PC-3 (cell line): ENCODE measurements at regions not wholly inside any gene's neighbourhood (a gene's known extent, or its start where the extent isn't known, plus 50 kb on each side); places are given as distances from the start of the nearest gene placed in this dataset.

ENCODE experiments used
- ATAC-seq: fragments of 200-7000 bp; cut with Tn5 transposase; 2 replicates; pipeline ENCODE4 v1.9.1; 2020; ENCODE audit warnings: mild to moderate bottlenecking, moderate library complexity
- BruUV-seq: library from RNA; stranded (reverse); fragments of 400-500 nt; replicated peaks from 2 replicates; lab custom pipeline; 2021; lab: Mats Ljungman, UMichigan
- CTCF ChIA-PET: fragments of 300-600 bp; sonication (Branson Sonifier 250); formaldehyde crosslinking; loops from one replicate; lab custom pipeline; 2022; ENCODE audit warnings: antibody characterized with exemption; lab: Charles Lee
- POLR2A ChIA-PET: fragments of 300-600 bp; sonication (Branson Sonifier 250); formaldehyde crosslinking; loops from one replicate; lab custom pipeline; 2022; ENCODE audit warnings: antibody characterized with exemption; ENCODE audit not compliant: unreplicated experiment; lab: Charles Lee
- DNase-seq: peaks from one replicate; pipeline ENCODE4 v3.0.0-alpha.2; 2015
- H2AFZ ChIP-seq: fragments of 300-600 bp; sonication (generic); 2 replicates; pipeline ENCODE4 v1.6.0; 2016; ENCODE audit warnings: antibody characterized with exemption, low read length
- H3F3A ChIP-seq: fragments of 300-600 bp; sonication (generic); one replicate; pipeline ENCODE4 v1.6.0; 2017; ENCODE audit warnings: antibody characterized with exemption, low read length, control low read depth, mild to moderate bottlenecking; ENCODE audit not compliant: unreplicated experiment
- H3K27ac ChIP-seq: fragments of 300-600 bp; sonication (generic); 2 replicates; pipeline ENCODE4 v1.5.1; 2016; ENCODE audit warnings: mild to moderate bottlenecking, low read length
- H3K27me3 ChIP-seq: fragments of 300-600 bp; sonication (generic); 2 replicates; pipeline ENCODE4 v1.6.1; 2016; ENCODE audit warnings: low read length, mixed read lengths
- H3K36me3 ChIP-seq: fragments of 300-600 bp; sonication (generic); 2 replicates; pipeline ENCODE4 v1.6.1; 2016; ENCODE audit warnings: low read depth, mixed run types, low read length, mixed read lengths
- H3K4me1 ChIP-seq: fragments of 300-600 bp; sonication (generic); 2 replicates; pipeline ENCODE4 v1.5.1; 2016; ENCODE audit warnings: low read length; ENCODE audit not compliant: insufficient read depth
- H3K4me2 ChIP-seq: fragments of 300-600 bp; sonication (generic); 2 replicates; pipeline ENCODE4 v1.6.0; 2016; ENCODE audit warnings: low read length
- H3K4me3 ChIP-seq: fragments of 300-600 bp; sonication (generic); 2 replicates; pipeline ENCODE4 v1.5.1; 2016; ENCODE audit warnings: mild to moderate bottlenecking, low read length, mixed read lengths
- H3K79me2 ChIP-seq: fragments of 300-600 bp; sonication (generic); 2 replicates; pipeline ENCODE4 v1.6.1; 2017; ENCODE audit warnings: low read length, mixed read lengths
- H3K9ac ChIP-seq: fragments of 300-600 bp; sonication (generic); 2 replicates; pipeline ENCODE4 v1.6.0; 2016; ENCODE audit warnings: mild to moderate bottlenecking, low read length
- H3K9me2 ChIP-seq: fragments of 300-600 bp; sonication (generic); replicated peaks from 2 replicates; pipeline ENCODE4 v1.6.1; 2016; ENCODE audit warnings: mixed run types, low read length, mixed read lengths
- H3K9me3 ChIP-seq: fragments of 300-600 bp; sonication (generic); 2 replicates; pipeline ENCODE4 v1.6.1; 2016; ENCODE audit warnings: low read length, mixed read lengths
- H4K20me1 ChIP-seq: fragments of 300-600 bp; sonication (generic); 2 replicates; pipeline ENCODE4 v1.6.1; 2016; ENCODE audit warnings: low read length, mixed read lengths
- CTCF ChIP-seq: fragments of 300-600 bp; sonication (generic); conservative IDR thresholded peaks from 2 replicates; pipeline ENCODE4 v1.5.1; 2017; ENCODE audit warnings: antibody characterized with exemption, low read depth, mild to moderate bottlenecking, low read length
- EZH2 ChIP-seq: fragments of 300-600 bp; sonication (generic); IDR thresholded peaks from one replicate; pipeline ENCODE4 v1.6.1; 2017; ENCODE audit warnings: antibody characterized with exemption, mild to moderate bottlenecking, low read length; ENCODE audit not compliant: unreplicated experiment
- EZH2phosphoT487 ChIP-seq: fragments of 300-600 bp; sonication (generic); IDR thresholded peaks from 2 replicates; pipeline ENCODE4 v1.6.1; 2018; ENCODE audit warnings: mild to moderate bottlenecking, antibody characterized with exemption, low read length, borderline replicate concordance
- intact Hi-C: fragments of 100-400 bp; cut with micrococcal nuclease; formaldehyde crosslinking; loops from 2 replicates; pipeline ENCODE4 v1.9.0; 2023

GRCh38 chr20:51899674-51900073 lies 97.4 kb upstream of the SALL4 start:
- H3K27me3 ChIP-seq, result no peaks in the 10 kb centered on the region
- H3K4me1 ChIP-seq, result peaks cover 6% of the 10 kb centered on the region; the same call in 1 of the 2 replicates
- H3F3A ChIP-seq, result no peaks in the 10 kb centered on the region
- no peak overlapping the region for H2AFZ ChIP-seq
- CTCF ChIA-PET, result no interaction called here
- H3K36me3 ChIP-seq, result no peaks in the 10 kb centered on the region
- intact Hi-C loops, result no loop called here
- no TSS peak for BruUV-seq
- DNase-seq, result no peak
- H3K4me3 ChIP-seq, result no peak overlapping the region
- no peak overlapping the region for H3K27ac ChIP-seq
- POLR2A ChIA-PET, result no interaction called here
- H3K79me2 ChIP-seq, result no peaks in the 10 kb centered on the region
- no peak; the same call in 1 of the 2 replicates for ATAC-seq
- no peaks in the 10 kb centered on the region for H3K9me3 ChIP-seq
- no peaks in the 10 kb centered on the region for H4K20me1 ChIP-seq
- no peak overlapping the region for H3K9ac ChIP-seq
- no peaks in the 10 kb centered on the region for H3K9me2 ChIP-seq
- no peak overlapping the region for H3K4me2 ChIP-seq
- TF ChIP-seq EZH2 (no peak), CTCF (no peak), EZH2phosphoT487 (no peak)

GRCh38 chr20:51898788-51899187 lies 96.5 kb upstream of the SALL4 start:
- DNase-seq (no peak), ATAC-seq (no peak)
- Histone ChIP-seq H3F3A (no peaks in the 10 kb centered on the region), H3K27ac (no peak overlapping the region), H3K36me3 (no peaks in the 10 kb centered on the region), H3K9ac (no peak overlapping the region), H3K4me1 (peaks cover 6% of the 10 kb centered on the region; the same call in 1 of the 2 replicates), H3K4me2 (no peak overlapping the region), H3K79me2 (no peaks in the 10 kb centered on the region), H2AFZ (no peak overlapping the region), H4K20me1 (no peaks in the 10 kb centered on the region), H3K9me3 (no peaks in the 10 kb centered on the region), H3K27me3 (no peaks in the 10 kb centered on the region), H3K9me2 (no peaks in the 10 kb centered on the region), H3K4me3 (no peak overlapping the region)
- no TSS peak for BruUV-seq
- ChIA-PET POLR2A (no interaction called here), CTCF (no interaction called here)
- intact Hi-C loops, result no loop called here
- TF ChIP-seq EZH2, result no peak
- TF ChIP-seq CTCF, result no peak
- TF ChIP-seq EZH2phosphoT487, result no peak

GRCh38 chr20:51894619-51895018 lies 92.3 kb upstream of the SALL4 start:
- no peaks in the 10 kb centered on the region for H3K27me3 ChIP-seq
- intact Hi-C loops, result no loop called here
- ATAC-seq (no peak), DNase-seq (no peak)
- H3K4me2 ChIP-seq, result no peak overlapping the region
- H2AFZ ChIP-seq, result no peak overlapping the region
- no peaks in the 10 kb centered on the region for H3K9me3 ChIP-seq
- ChIA-PET POLR2A (no interaction called here), CTCF (no interaction called here)
- no TSS peak for BruUV-seq
- no peak overlapping the region for H3K4me3 ChIP-seq
- no peaks in the 10 kb centered on the region for H3F3A ChIP-seq
- H3K4me1 ChIP-seq, result no peaks in the 10 kb centered on the region
- no peaks in the 10 kb centered on the region for H3K36me3 ChIP-seq
- H3K27ac ChIP-seq, result no peak overlapping the region
- H3K9me2 ChIP-seq, result no peaks in the 10 kb centered on the region
- TF ChIP-seq EZH2 (no peak), EZH2phosphoT487 (no peak), CTCF (no peak)
- no peaks in the 10 kb centered on the region for H3K79me2 ChIP-seq
- H4K20me1 ChIP-seq, result no peaks in the 10 kb centered on the region
- H3K9ac ChIP-seq, result no peak overlapping the region
